GM10248 (cell line): ENCODE measurements at regions not wholly inside any gene's neighbourhood (a gene's known extent, or its start where the extent isn't known, plus 50 kb on each side); places are given as distances from the start of the nearest gene placed in this dataset.
"Not testable (repeated sequence)": the region's sequence is repeated elsewhere in the genome, so short reads cannot be mapped to it uniquely, and the experiment has no call there.

Experiments used
- CTCF ChIA-PET: fragments of 300-600 bp; sonication (Branson Sonifier 250); formaldehyde crosslinking; extraction: SDS; loops from one replicate; lab custom pipeline; 2021; ENCODE audit warnings: antibody characterized with exemption; lab: Yijun Ruan, JAX
- POLR2A ChIA-PET: fragments of 350-650 bp; sonication (Branson Sonifier 250); formaldehyde crosslinking; extraction: SDS; loops from one replicate; lab custom pipeline; 2020; ENCODE audit warnings: antibody characterized with exemption; lab: Yijun Ruan, JAX
- DNase-seq: peaks from one replicate; pipeline ENCODE4 v3.0.0; 2012; ENCODE audit errors: extremely low spot score
- TF ChIP-seq, protein P1 (sequence below): IDR thresholded peaks from 2 replicates; pipeline ENCODE4 v1.5.1; 2012; ENCODE audit warnings: mild to moderate bottlenecking, low read depth; ENCODE audit errors: extremely low read depth, missing control alignments, control extremely low read depth

DNA sequence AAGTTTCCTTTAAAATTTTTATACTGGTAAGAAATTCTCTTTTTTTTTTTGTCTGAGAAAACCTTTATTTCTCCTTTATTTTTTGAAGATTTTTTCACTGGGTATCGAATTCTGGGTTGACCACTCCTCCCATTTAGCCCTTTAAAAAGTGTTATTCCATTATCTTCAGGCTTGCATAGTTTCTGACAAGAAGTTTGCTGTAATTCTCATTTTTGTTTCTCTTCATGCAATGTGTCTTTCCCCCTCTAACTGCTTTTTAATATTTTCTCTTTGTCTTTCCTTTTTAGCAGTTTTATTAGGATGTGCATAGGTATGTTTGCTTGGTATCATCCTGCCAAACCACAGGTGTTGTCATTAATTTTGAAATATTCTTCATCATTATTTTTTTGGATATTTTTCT is 67.7 kb upstream of the GOT2 start:
- ChIA-PET CTCF (interaction anchor here (1.8 kb wide), 1 partner anchor 12 kb away, joined by 4 read pairs; no protein-coding TSS in a partner anchor), POLR2A (no interaction called here)
- TF ChIP-seq, protein P1, sequence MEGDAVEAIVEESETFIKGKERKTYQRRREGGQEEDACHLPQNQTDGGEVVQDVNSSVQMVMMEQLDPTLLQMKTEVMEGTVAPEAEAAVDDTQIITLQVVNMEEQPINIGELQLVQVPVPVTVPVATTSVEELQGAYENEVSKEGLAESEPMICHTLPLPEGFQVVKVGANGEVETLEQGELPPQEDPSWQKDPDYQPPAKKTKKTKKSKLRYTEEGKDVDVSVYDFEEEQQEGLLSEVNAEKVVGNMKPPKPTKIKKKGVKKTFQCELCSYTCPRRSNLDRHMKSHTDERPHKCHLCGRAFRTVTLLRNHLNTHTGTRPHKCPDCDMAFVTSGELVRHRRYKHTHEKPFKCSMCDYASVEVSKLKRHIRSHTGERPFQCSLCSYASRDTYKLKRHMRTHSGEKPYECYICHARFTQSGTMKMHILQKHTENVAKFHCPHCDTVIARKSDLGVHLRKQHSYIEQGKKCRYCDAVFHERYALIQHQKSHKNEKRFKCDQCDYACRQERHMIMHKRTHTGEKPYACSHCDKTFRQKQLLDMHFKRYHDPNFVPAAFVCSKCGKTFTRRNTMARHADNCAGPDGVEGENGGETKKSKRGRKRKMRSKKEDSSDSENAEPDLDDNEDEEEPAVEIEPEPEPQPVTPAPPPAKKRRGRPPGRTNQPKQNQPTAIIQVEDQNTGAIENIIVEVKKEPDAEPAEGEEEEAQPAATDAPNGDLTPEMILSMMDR, result no peak
- DNase-seq, result no peak

DNA sequence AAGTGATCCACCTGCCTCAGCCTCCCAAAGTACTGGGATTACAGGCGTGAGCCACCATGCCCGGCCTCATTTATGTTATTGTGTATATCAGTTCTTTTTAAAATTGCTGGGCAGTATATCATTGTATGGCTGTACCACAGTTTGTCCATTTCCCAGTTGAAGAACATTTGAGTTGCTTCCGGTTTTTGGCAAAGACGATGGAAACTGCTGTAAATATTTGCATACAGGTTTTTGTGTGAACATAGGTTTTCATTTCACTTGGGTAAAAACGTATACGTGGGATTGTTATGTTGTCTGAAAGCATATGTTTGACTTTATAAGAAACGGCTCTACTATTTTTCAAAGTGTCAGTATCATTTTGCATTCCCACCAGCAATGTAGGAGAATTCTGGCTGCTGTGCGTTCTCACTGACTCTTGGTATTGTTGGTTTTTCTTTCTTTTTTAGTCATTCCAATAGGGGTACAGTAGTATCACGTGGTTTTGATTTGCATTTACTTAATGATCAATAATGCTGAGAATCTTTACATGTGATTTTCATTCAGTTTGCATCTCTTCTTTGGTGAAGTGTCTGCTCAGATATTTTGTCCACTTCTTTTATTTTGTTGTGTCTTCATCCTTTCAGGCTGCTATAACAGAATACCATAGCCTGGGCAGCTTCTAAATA is 63.2 kb upstream of the GOT2 start:
- no peak for DNase-seq
- ChIA-PET POLR2A (no interaction called here), CTCF (interaction anchor here (1.5 to 2.9 kb wide), 3 partner anchors 12 to 17 kb away, joined by 4 to 13 read pairs (median 7); no protein-coding TSS in a partner anchor)
- TF ChIP-seq, protein P1, result no peak

DNA sequence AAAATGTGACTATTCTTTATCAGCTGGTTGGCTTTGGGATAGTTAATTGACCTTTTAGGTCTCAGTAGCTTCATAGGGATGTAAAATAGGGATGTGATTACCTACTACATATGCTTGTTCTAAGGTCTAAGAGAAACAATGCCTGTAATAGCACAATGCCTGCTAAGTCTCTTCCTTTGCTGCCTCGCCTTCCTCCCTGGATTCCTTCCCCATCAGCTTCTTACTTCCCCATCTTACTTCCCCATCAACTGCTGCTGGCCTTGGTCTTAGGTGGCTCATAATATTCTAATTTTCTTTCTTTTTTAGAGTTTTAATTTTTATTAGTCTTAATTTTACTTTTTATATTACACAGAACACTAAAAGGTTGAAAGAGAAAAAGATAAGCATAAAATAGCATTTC is 59.2 kb upstream of the GOT2 start:
- POLR2A ChIA-PET, result no interaction called here
- no peak for DNase-seq
- CTCF ChIA-PET, result interaction anchor here (1.7 kb wide), 1 partner anchor 20 kb away, joined by 8 read pairs; no protein-coding TSS in a partner anchor
- TF ChIP-seq, protein P1, result no peak

DNA sequence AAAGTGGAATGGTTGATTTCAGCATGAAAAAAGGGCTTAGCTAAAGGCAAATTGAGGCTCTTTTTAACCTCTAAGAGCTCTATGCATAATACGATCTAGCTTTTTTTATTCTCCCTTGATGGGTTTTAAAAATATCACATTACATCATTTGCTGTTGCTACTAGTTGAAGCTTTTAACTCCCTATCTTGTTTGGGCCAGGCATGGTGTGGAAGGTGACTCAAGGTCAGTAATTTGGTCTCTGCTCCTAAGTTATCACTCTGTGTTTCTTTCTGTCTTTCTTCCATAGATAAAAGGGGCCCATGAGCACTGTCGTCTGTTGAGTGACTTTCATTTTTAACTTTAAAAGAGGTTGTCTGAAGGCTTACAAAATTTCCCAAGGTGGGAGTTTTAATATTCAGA is 58.1 kb upstream of the GOT2 start:
- ChIA-PET CTCF (interaction anchor here (1.4 to 1.7 kb wide), 2 partner anchors 8 to 22 kb away, joined by 3 to 8 read pairs; no protein-coding TSS in a partner anchor), POLR2A (no interaction called here)
- DNase-seq, result no peak
- TF ChIP-seq, protein P1, result no peak

DNA sequence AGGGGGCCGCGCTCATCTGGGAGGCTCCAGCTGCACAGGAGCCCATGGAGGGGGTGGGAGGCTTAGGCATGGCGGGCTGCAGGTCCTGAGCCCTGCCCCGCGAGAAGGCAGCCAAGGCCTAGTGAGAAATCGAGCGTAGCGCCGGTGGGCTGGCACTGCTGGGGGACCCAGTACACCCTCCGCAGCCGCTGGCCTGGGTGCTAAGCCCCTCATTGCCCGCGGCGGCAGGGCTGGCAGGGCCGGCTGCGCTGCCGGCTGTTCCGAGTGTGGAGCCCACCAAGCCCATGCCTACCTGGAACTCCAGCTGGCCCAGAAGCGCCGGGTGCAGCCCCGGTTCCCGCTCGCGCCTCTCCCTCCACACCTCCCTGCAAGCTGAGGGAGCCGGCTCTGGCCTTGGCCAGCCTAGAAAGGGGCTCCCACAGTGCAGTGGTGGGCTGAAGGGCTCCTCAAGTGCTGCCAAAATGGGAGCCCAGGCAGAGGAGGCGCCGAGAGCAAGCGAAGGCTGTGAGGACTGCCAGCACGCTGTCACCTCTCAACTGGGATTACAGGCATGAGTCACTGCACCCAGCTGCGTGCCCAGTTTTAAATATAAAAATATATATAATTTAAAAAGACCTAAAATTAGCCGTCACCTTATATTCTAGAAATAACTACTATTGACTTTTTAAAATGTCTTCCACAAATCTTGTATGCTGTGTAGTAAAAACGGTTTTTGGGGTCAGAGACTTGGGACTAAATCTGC is 56.9 kb upstream of the GOT2 start:
- POLR2A ChIA-PET, DNase-seq, CTCF ChIA-PET: not testable (repeated sequence)

DNA sequence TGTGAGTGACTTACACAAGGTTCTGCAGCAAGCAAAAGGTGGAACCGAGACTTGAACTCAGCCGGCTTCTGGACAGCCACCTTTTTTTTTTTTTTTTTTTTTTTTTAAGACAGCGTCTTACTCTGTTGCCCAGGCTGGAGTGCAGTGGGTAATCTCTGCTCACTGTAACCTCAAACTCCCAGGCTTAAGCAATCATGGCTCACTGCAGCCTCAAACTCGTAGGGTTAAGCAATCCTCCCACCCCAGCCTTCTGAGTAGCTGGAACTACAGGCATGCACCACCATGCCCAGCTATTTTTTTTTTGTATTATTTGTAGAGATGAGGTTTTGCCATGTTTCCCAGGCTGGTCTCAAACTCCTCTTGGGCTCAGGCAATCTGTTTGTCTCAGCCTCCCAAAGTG is 55.2 kb upstream of the GOT2 start:
- TF ChIP-seq, protein P1, result no peak
- ChIA-PET POLR2A (no interaction called here), CTCF (no interaction called here)
- no peak for DNase-seq
